ENCODE measurements at regions not wholly inside any gene's neighbourhood (a gene's known extent, or its start where the extent isn't known, plus 50 kb on each side); places are given as distances from the start of the nearest gene placed in this dataset.
"Not testable (repeated sequence)": the region's sequence is repeated elsewhere in the genome, so short reads cannot be mapped to it uniquely, and the experiment has no call there.

DNA sequence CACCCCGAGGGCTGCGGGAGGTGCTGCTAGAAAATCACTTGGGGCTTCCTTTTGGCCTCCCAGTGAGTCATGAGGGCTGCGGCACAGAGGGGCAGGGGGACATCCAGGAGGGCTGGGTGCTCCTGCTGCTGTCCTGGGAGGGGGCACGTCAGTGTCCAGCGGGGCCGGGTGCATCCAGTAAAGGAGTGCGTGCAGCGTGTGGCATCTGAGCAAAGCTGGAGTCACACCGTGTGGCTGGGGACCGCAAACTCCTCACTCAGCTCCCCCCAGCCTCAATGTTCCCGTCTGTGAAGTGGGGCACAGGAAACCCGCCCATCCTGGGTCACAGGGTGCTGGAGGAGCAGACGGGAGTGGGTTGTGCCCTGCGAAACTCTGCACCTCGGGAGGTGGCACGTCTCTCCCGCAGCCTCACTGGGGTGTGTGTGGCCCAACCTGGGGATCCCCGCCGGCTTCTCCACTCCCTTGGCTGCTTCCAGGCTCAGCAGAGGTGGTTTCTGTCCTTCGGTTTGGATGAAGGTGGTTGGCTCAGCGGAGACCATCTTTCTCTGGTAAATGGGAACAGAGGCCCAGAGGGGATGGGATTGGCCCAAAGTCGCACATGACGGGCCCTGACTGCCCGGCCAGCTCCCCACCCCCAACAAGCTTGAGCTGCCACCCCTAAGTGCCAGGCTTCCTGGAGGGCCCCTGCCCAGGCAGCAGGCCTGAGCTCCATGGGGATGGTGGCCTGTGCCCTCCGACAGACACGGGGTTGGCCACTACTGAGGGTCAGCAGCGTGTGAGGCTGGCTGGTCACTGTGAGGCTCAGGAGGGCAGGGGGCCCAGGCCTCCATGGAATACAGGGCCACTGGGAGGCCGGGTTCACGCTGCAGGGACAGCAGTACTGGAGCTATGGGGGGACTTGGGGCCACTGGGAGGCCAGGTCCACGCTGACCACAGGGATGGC lies 114.9 kb downstream of the NPIPB11 start:
- H3K9me3 ChIP-seq (ENCODE audit: control insufficient read depth in 2 of 2, insufficient read depth in 1 of 2, low read depth in 1 of 2, low read length in 1 of 2); H3K27me3 ChIP-seq (ENCODE audit: control insufficient read depth in 1 of 2, insufficient read depth in 2 of 2, low read length in 2 of 2); H3K4me3 ChIP-seq (ENCODE audit: low read depth in 1 of 2, low read length in 2 of 2); H3K36me3 ChIP-seq (ENCODE audit: control insufficient read depth in 2 of 2, insufficient read depth in 2 of 2, low read length in 1 of 2): not testable (repeated sequence)
- peak overlapping the region in 1 of 2 donors; percentile 46 for H3K27ac ChIP-seq (ENCODE audit: low read depth in 2 of 2, low read length in 1 of 2)
- peaks cover 7 to 12% of the 10 kb centered on the region in 2 donors for H3K4me1 ChIP-seq (ENCODE audit: control insufficient read depth in 2 of 2, insufficient read depth in 2 of 2, low read length in 1 of 2)
- 54 to 64% methylated on average over 27 to 28 of the region's 30 CpGs for WGBS, 2 donors

DNA sequence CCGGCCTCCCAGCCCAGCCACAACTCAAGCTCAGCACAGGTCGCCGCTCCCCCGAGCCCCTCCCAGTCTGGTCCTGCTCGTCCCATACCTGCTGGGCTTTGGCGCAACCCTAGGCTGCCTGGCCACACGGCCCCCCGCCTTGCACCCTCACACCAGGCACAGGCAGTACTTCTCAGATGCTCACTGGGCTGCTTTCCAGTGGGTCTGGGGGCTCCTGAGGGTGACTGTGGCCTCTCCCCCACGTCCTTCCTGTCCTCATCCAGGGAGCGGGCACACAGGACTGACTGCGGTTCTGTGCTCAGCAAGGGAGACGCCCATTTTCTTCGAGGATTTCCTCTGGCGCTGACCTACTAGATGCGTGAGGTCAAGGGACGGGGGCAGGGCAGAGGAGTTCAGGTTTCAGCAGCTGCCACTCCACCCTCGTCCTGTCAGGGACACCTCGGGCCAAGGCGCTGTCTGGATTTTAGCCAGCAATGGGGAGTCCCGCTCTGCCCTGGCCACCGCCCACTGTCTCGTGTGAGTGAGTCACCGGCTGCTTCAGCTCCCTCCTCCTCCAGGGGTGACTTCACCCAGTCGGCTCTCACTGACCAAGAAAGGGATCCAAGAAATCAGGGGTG lies 115.8 kb downstream of the NPIPB11 start:
- H3K4me3 ChIP-seq (ENCODE audit: low read depth in 1 of 2, low read length in 2 of 2): no peak overlapping the region
- WGBS, 2 donors: 12 to 24% methylated on average over 20 to 21 of the region's 24 CpGs

DNA sequence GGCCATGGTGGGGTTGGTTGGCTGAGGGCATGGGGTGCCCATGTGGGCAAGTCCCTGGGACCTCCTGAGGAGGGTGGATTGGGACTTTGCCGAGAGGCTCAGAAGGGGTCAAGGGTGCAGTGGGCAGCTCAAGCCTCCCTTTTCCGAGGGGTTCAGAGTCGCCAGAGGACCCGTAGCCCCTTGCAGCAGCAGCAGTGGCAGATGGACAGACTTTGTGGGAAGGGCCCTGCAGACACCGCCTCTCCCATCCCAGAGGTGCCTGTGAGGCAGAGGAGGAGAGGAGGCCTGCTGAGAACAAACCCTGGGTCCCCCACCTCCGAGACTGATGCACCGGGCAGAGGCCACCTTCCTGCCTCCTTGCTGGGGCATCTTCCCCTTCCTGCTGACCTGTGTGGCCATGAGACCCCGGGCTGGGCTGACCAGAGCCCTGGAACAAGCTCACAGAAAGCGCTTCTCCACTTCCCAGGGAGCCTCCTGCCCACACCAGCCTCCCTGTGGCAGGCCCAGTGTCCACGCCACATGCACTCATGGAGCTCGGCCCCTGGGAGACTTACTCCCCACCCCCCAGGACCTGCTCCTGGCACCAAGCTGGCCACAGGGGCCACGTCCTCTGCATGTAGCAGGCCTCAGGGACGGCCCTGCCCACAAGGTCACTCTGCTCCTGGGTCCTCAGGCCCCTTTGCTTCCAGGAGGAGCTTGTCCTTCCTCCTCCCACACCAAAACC lies 116.8 kb downstream of the NPIPB11 start:
- H3K36me3 ChIP-seq (ENCODE audit: control insufficient read depth in 2 of 2, insufficient read depth in 2 of 2, low read length in 1 of 2); H3K4me3 ChIP-seq (ENCODE audit: low read depth in 1 of 2, low read length in 2 of 2); H3K27me3 ChIP-seq (ENCODE audit: control insufficient read depth in 1 of 2, insufficient read depth in 2 of 2, low read length in 2 of 2); H3K9me3 ChIP-seq (ENCODE audit: control insufficient read depth in 2 of 2, insufficient read depth in 1 of 2, low read depth in 1 of 2, low read length in 1 of 2): not testable (repeated sequence)
- whole genome bisulfite sequencing, 2 donors: 90 to 91% methylated on average over 13 of the region's 13 CpGs
- peak overlapping the region; percentile 54 to 59 for H3K27ac ChIP-seq (ENCODE audit: low read depth in 2 of 2, low read length in 1 of 2)
- H3K4me1 ChIP-seq (ENCODE audit: control insufficient read depth in 2 of 2, insufficient read depth in 2 of 2, low read length in 1 of 2): peaks cover 7 to 12% of the 10 kb centered on the region in 2 donors

More for the DNA sequence above, 115.8 kb downstream of the NPIPB11 start:
- no peaks in the 10 kb centered on the region for H3K9me3 ChIP-seq (ENCODE audit: control insufficient read depth in 2 of 2, insufficient read depth in 1 of 2, low read depth in 1 of 2, low read length in 1 of 2)
- no peaks in the 10 kb centered on the region for H3K36me3 ChIP-seq (ENCODE audit: control insufficient read depth in 2 of 2, insufficient read depth in 2 of 2, low read length in 1 of 2)
- peaks cover 7 to 12% of the 10 kb centered on the region in 2 donors for H3K4me1 ChIP-seq (ENCODE audit: control insufficient read depth in 2 of 2, insufficient read depth in 2 of 2, low read length in 1 of 2)
- no peaks in the 10 kb centered on the region for H3K27me3 ChIP-seq (ENCODE audit: control insufficient read depth in 1 of 2, insufficient read depth in 2 of 2, low read length in 2 of 2)
- H3K27ac ChIP-seq (ENCODE audit: low read depth in 2 of 2, low read length in 1 of 2): peak overlapping the region; percentile 33 to 65

DNA sequence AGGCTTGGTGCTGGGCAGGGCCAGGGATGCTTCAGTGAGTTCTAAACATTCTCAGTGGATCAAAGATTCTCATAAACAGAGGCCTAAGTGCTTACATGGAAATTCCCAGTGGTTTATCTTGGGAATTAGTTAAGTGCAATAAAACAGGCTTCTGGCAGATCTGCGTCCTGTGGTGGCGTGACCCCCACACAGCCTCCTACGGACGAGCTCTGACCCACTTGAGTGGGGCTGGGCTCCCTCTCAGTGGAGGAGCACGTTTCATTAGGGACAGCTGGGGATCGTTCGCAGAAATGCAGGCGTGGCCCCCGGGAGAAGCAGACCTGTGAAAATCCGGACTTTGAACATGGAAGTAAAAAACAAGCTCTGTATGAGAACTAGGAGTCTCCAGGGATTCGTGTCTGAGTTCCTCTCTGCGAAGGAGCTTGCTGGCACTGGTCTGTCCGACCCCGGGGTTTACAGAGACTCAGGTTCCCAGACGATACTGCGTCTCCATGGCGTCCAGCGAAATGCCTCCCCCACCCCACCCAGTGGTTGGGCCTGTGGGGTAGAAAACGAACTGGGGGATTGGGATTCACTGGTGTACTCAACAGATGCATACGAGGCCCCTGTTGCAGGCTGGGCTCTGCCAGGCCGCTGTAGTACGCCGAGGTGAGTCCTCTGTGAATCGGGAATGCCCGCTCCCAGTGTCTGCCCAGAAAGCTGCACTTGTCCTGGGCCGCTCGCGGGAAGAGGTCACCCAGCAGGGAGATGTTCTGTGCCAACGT lies 117.6 kb downstream of the NPIPB11 start:
- H3K27ac ChIP-seq (ENCODE audit: low read depth in 2 of 2, low read length in 1 of 2): peak overlapping the region; percentile 54 to 59

DNA sequence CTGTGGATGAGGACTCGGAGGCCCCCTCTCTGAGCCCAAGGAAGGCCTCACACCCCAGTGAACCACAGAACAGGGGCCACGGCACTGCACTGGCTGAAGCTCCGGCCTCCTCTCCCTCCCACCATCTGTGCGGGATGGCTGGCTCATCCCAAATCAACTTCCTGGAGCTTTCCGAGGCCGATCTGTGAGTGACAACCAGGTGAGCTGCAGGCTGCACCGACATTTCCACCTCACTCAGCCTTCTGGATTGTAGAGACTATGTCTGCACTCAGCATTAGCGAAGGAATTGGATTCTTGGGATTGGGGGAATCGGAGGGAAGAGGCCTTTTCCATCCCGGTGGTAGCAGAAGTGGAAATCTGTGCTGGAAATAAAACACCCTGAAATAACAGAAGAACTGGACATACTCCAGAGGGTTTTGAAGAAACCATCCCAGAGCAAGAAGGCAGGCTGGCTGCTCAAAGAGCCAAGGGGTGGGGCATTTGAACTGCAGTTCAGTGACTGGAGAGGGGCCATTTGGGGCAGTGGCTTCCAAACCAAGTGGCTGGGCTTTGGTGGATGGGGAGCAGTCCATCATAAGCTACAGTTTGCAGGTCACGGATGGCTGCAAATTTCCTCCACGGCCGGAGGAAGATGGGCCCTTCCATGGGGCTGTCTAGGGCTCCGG lies 118.5 kb downstream of the NPIPB11 start:
- Histone ChIP-seq H3K4me1 (ENCODE audit: control insufficient read depth in 2 of 2, insufficient read depth in 2 of 2, low read length in 1 of 2) (peaks cover 7 to 12% of the 10 kb centered on the region in 2 donors), H3K27ac (ENCODE audit: low read depth in 2 of 2, low read length in 1 of 2) (peak overlapping the region in 1 of 2 donors; percentile 49)
- not testable (repeated sequence) for H3K9me3 ChIP-seq (ENCODE audit: control insufficient read depth in 2 of 2, insufficient read depth in 1 of 2, low read depth in 1 of 2, low read length in 1 of 2); H3K4me3 ChIP-seq (ENCODE audit: low read depth in 1 of 2, low read length in 2 of 2); H3K27me3 ChIP-seq (ENCODE audit: control insufficient read depth in 1 of 2, insufficient read depth in 2 of 2, low read length in 2 of 2); H3K36me3 ChIP-seq (ENCODE audit: control insufficient read depth in 2 of 2, insufficient read depth in 2 of 2, low read length in 1 of 2)
- 61 to 65% methylated on average over 14 of the region's 14 CpGs for WGBS, 2 donors

More for the DNA sequence above, 117.6 kb downstream of the NPIPB11 start:
- not testable (repeated sequence) for H3K9me3 ChIP-seq (ENCODE audit: control insufficient read depth in 2 of 2, insufficient read depth in 1 of 2, low read depth in 1 of 2, low read length in 1 of 2); H3K27me3 ChIP-seq (ENCODE audit: control insufficient read depth in 1 of 2, insufficient read depth in 2 of 2, low read length in 2 of 2); H3K4me3 ChIP-seq (ENCODE audit: low read depth in 1 of 2, low read length in 2 of 2); H3K36me3 ChIP-seq (ENCODE audit: control insufficient read depth in 2 of 2, insufficient read depth in 2 of 2, low read length in 1 of 2)
- H3K4me1 ChIP-seq (ENCODE audit: control insufficient read depth in 2 of 2, insufficient read depth in 2 of 2, low read length in 1 of 2): peaks cover 7 to 12% of the 10 kb centered on the region in 2 donors
- WGBS, 2 donors: 69 to 74% methylated on average over 28 to 29 of the region's 29 CpGs

DNA sequence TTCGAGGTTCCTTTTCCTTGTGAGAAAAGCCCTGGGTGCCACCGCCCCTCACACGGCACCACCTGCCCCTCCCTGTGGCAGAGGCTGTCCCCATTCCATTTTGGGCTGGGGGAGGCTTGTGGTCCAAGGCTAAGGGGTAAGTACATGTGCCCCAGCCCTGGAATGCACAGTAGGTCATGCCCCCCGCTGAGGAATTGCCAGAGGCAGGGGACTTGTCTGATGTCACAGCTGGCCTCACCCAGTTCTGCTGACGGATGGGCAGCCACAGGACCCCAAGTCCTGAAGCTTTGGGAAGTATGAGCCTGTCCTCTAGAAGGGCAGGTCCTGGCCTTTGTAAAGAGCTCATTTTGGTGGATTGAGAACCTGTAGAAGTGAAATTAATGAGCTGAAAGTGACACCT lies 119.3 kb downstream of the NPIPB11 start:
- WGBS, 2 donors: 71 to 94% methylated on average over 2 to 3 of the region's 5 CpGs
- not testable (repeated sequence) for H3K27me3 ChIP-seq (ENCODE audit: control insufficient read depth in 1 of 2, insufficient read depth in 2 of 2, low read length in 2 of 2); H3K36me3 ChIP-seq (ENCODE audit: control insufficient read depth in 2 of 2, insufficient read depth in 2 of 2, low read length in 1 of 2); H3K4me3 ChIP-seq (ENCODE audit: low read depth in 1 of 2, low read length in 2 of 2); H3K9me3 ChIP-seq (ENCODE audit: control insufficient read depth in 2 of 2, insufficient read depth in 1 of 2, low read depth in 1 of 2, low read length in 1 of 2)
- Histone ChIP-seq H3K27ac (ENCODE audit: low read depth in 2 of 2, low read length in 1 of 2) (peak overlapping the region in 1 of 2 donors; percentile 22), H3K4me1 (ENCODE audit: control insufficient read depth in 2 of 2, insufficient read depth in 2 of 2, low read length in 1 of 2) (peaks cover 7 to 12% of the 10 kb centered on the region in 2 donors)

DNA sequence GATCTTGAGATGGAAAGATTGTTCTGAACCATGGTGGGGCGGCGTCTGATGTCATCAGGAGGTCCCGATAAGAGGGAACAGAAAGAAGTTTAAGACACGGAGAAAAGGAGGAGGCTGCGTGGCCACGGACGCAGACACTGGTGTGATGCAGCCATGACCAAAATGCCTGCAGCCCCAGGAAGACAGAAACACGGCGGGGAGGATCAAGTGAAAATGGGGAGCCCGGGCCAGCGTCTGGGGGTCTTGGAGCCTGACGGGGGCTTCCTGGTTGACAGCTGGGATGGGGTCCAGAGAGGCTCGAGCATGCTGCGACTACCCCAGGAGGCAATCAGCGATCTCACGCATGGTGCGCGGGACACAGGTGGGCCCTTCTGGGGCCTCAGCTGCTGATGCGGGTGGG lies 119.7 kb downstream of the NPIPB11 start:
- not testable (repeated sequence) for H3K9me3 ChIP-seq (ENCODE audit: control insufficient read depth in 2 of 2, insufficient read depth in 1 of 2, low read depth in 1 of 2, low read length in 1 of 2); H3K27ac ChIP-seq (ENCODE audit: low read depth in 2 of 2, low read length in 1 of 2); H3K36me3 ChIP-seq (ENCODE audit: control insufficient read depth in 2 of 2, insufficient read depth in 2 of 2, low read length in 1 of 2); H3K4me3 ChIP-seq (ENCODE audit: low read depth in 1 of 2, low read length in 2 of 2); H3K27me3 ChIP-seq (ENCODE audit: control insufficient read depth in 1 of 2, insufficient read depth in 2 of 2, low read length in 2 of 2)
- 84 to 94% methylated on average over 15 to 18 of the region's 19 CpGs for WGBS, 2 donors
- H3K4me1 ChIP-seq (ENCODE audit: control insufficient read depth in 2 of 2, insufficient read depth in 2 of 2, low read length in 1 of 2): peaks cover 7 to 10% of the 10 kb centered on the region in 2 donors

DNA sequence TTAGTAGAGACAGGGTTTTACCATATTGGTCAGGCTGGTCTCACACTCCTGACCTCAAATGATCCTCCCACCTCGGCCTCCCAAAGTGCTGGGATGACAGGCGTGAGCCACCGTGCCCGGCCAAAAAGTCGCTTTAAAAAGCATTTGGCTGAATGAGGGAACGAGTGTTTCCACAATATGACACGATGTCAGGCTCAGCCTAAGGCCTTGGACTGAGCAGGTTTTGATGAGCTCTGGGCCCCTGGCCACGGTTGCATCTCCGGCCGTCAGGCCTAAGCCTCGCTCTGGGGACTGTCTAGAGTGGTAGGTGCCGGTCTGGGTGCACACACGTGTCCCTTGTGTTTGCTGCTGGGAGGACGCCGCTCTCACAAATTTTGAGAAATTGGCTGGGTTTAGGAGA lies 120.3 kb downstream of the NPIPB11 start:
- H3K4me1 ChIP-seq (ENCODE audit: control insufficient read depth in 2 of 2, insufficient read depth in 2 of 2, low read length in 1 of 2); H3K36me3 ChIP-seq (ENCODE audit: control insufficient read depth in 2 of 2, insufficient read depth in 2 of 2, low read length in 1 of 2); H3K4me3 ChIP-seq (ENCODE audit: low read depth in 1 of 2, low read length in 2 of 2); H3K27ac ChIP-seq (ENCODE audit: low read depth in 2 of 2, low read length in 1 of 2); H3K27me3 ChIP-seq (ENCODE audit: control insufficient read depth in 1 of 2, insufficient read depth in 2 of 2, low read length in 2 of 2); H3K9me3 ChIP-seq (ENCODE audit: control insufficient read depth in 2 of 2, insufficient read depth in 1 of 2, low read depth in 1 of 2, low read length in 1 of 2): not testable (repeated sequence)
- 78 to 88% methylated on average over 15 of the region's 15 CpGs for WGBS, 2 donors

Measured in esophagus (tissue), 2 donors.